ENCODE measurements at regions not wholly inside any gene's neighbourhood (a gene's known extent, or its start where the extent isn't known, plus 50 kb on each side); places are given as distances from the start of the nearest gene placed in this dataset.

DNA sequence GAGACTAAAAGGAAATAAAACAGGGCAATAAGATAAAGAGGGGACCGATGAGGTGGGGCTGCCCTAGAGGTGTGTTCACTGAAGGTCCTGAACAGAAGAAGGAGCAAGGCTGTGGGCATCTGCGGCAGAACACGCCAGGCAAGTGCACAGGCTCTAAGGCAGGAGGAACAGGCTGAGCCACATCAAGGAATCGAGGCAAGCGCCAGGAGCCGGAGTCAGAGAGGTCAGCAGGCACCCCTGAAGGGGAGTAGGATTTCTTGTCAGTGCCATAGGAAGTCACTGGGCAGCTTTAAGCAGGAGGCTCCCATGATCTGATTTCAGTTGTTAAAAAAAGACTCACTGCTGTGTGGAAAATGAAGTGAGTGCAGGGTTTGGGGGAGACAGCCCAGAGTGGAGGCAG lies 186.5 kb downstream of the KATNIP start:
- no peaks in the 10 kb centered on the region for H3K79me2 ChIP-seq (ENCODE audit: insufficient read depth)
- H4K20me1 ChIP-seq (ENCODE audit: insufficient read depth) = no peaks in the 10 kb centered on the region
- 94% methylated on average over 3 of the region's 6 CpGs for WGBS (ENCODE audit: low lambda C conversion rate)
- H3K9me3 ChIP-seq = no peaks in the 10 kb centered on the region
- DNase-seq = no peak
- peaks cover 0 to 2% of the 10 kb centered on the region in 2 experiments; a peak in 1 of 4 replicates for H3K4me1 ChIP-seq (ENCODE audit: control insufficient read depth in 1 of 2, insufficient read depth in 2 of 2, low read depth in 1 of 2, low read length in 1 of 2)
- ChIA-PET POLR2A (no interaction called here), CTCF (interaction anchor here (2.3 kb wide), 1 partner anchor 334 kb away, joined by 6 read pairs; no protein-coding TSS in a partner anchor)
- no peaks in the 10 kb centered on the region for H3F3A ChIP-seq (replicated peaks; ENCODE audit: insufficient read depth)
- peaks cover 4% of the 10 kb centered on the region in 2 experiments for H3K36me3 ChIP-seq (replicated peaks in 1 of 2; ENCODE audit: control insufficient read depth in 1 of 2, insufficient read depth in 2 of 2, low read length in 1 of 2)
- H3K4me2 ChIP-seq = no peak overlapping the region
- no peaks in the 10 kb centered on the region for H3K27me3 ChIP-seq (ENCODE audit: insufficient read depth)
- no peak overlapping the region for H2AFZ ChIP-seq (ENCODE audit: low read depth)
- no peak overlapping the region for H3K9ac ChIP-seq
- H3K27ac ChIP-seq (ENCODE audit: low read depth in 2 of 2, low read length in 1 of 2) = no peak overlapping the region
- H3K4me3 ChIP-seq (ENCODE audit: low read depth in 2 of 2, low read length in 1 of 2) = no peak overlapping the region
- no peak for TF ChIP-seq SMC3 (IDR thresholded peaks at IDR 0.05; ENCODE audit: low read depth, low read length)
- no peak for TF ChIP-seq JUND (IDR thresholded peaks at IDR 0.05)
- TF ChIP-seq YY1 (IDR thresholded peaks at IDR 0.05; ENCODE audit: low read depth) = no peak
- no peaks in the 10 kb centered on the region for H3K9me2 ChIP-seq

DNA sequence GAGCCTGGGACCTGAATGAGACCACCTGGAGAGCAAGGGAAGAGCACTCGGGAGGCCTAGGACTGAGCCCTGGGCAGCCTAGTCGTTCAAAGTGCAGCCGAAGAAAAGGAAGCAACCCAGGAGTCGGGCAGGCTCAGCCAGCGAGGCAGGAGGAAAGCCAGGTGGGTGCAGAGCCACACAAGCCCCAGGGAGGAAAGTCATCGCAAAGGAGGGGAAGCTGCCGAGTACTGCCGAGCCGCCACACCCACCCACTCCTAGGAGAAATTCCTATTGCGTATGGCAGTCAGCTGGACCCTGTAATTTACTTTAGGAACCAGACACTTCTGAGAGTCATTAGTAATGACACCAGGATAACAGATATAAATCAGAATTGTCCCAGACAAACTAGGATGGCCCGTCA lies 187.6 kb downstream of the KATNIP start:
- no peak overlapping the region for H3K9ac ChIP-seq
- CTCF ChIA-PET = no interaction called here
- H2AFZ ChIP-seq (ENCODE audit: low read depth) = no peak overlapping the region
- H4K20me1 ChIP-seq (ENCODE audit: insufficient read depth) = no peaks in the 10 kb centered on the region
- H3K4me2 ChIP-seq = no peak overlapping the region
- H3K9me3 ChIP-seq = no peaks in the 10 kb centered on the region
- H3K27me3 ChIP-seq (ENCODE audit: insufficient read depth) = no peaks in the 10 kb centered on the region
- WGBS (ENCODE audit: low lambda C conversion rate) = 91% methylated on average over 6 of the region's 11 CpGs
- H3K4me3 ChIP-seq (ENCODE audit: low read depth in 2 of 2, low read length in 1 of 2) = no peak overlapping the region
- H3K27ac ChIP-seq (ENCODE audit: low read depth in 2 of 2, low read length in 1 of 2) = no peak overlapping the region
- POLR2A ChIA-PET = no interaction called here
- DNase-seq = no peak
- TF ChIP-seq, protein P1, sequence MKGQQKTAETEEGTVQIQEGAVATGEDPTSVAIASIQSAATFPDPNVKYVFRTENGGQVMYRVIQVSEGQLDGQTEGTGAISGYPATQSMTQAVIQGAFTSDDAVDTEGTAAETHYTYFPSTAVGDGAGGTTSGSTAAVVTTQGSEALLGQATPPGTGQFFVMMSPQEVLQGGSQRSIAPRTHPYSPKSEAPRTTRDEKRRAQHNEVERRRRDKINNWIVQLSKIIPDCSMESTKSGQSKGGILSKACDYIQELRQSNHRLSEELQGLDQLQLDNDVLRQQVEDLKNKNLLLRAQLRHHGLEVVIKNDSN (IDR thresholded peaks at IDR 0.05; ENCODE audit: borderline replicate concordance, low read depth) = no peak
- TF ChIP-seq FOSL2 (IDR thresholded peaks at IDR 0.05; ENCODE audit: borderline replicate concordance, low read depth) = no peak
- no peak for TF ChIP-seq GATA2 (CRISPR knock-in tag; IDR thresholded peaks at IDR 0.05)
- no peak for TF ChIP-seq MEF2A (IDR thresholded peaks at IDR 0.05; ENCODE audit: borderline replicate concordance, low read depth)
- no peak for TF ChIP-seq JUND (IDR thresholded peaks at IDR 0.05)
- TF ChIP-seq EZH2phosphoT487 (IDR thresholded peaks at IDR 0.05; ENCODE audit: borderline replicate concordance, low read depth) = no peak
- TF ChIP-seq, protein P2, sequence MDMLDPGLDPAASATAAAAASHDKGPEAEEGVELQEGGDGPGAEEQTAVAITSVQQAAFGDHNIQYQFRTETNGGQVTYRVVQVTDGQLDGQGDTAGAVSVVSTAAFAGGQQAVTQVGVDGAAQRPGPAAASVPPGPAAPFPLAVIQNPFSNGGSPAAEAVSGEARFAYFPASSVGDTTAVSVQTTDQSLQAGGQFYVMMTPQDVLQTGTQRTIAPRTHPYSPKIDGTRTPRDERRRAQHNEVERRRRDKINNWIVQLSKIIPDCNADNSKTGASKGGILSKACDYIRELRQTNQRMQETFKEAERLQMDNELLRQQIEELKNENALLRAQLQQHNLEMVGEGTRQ (IDR thresholded peaks at IDR 0.05; ENCODE audit: borderline replicate concordance, low read depth, low read length) = no peak
- TF ChIP-seq, protein P3, sequence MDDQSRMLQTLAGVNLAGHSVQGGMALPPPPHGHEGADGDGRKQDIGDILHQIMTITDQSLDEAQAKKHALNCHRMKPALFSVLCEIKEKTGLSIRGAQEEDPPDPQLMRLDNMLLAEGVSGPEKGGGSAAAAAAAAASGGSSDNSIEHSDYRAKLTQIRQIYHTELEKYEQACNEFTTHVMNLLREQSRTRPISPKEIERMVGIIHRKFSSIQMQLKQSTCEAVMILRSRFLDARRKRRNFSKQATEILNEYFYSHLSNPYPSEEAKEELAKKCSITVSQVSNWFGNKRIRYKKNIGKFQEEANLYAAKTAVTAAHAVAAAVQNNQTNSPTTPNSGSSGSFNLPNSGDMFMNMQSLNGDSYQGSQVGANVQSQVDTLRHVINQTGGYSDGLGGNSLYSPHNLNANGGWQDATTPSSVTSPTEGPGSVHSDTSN (IDR thresholded peaks at IDR 0.05) = no peak
- TF ChIP-seq, protein P4, sequence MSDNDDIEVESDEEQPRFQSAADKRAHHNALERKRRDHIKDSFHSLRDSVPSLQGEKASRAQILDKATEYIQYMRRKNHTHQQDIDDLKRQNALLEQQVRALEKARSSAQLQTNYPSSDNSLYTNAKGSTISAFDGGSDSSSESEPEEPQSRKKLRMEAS (IDR thresholded peaks at IDR 0.05; ENCODE audit: low read depth) = no peak
- TF ChIP-seq POLR2AphosphoS5 (IDR thresholded peaks at IDR 0.05; ENCODE audit: low read depth, low read length) = no peak
- TF ChIP-seq CHD2 (IDR thresholded peaks at IDR 0.05; ENCODE audit: low read length, partially characterized antibody) = no peak
- H3F3A ChIP-seq (replicated peaks; ENCODE audit: insufficient read depth) = no peaks in the 10 kb centered on the region
- H3K4me1 ChIP-seq (ENCODE audit: control insufficient read depth in 1 of 2, insufficient read depth in 2 of 2, low read depth in 1 of 2, low read length in 1 of 2) = peaks cover 0 to 2% of the 10 kb centered on the region in 2 experiments; a peak in 1 of 4 replicates
- H3K9me2 ChIP-seq = no peaks in the 10 kb centered on the region
- no peaks in the 10 kb centered on the region for H3K79me2 ChIP-seq (ENCODE audit: insufficient read depth)
- H3K36me3 ChIP-seq (replicated peaks in 1 of 2; ENCODE audit: control insufficient read depth in 1 of 2, insufficient read depth in 2 of 2, low read length in 1 of 2) = peaks cover 4 to 8% of the 10 kb centered on the region in 2 experiments

Small RNA genes lying in the stretch of these regions (small RNA-seq; reads per million reads assigned to genes)
- gene RF00019 = 0 reads per million in 7 experiments

Measured in SK-N-SH (cell line).